ENCODE measurements at regions not wholly inside any gene's neighbourhood (a gene's known extent, or its start where the extent isn't known, plus 50 kb on each side); places are given as distances from the start of the nearest gene placed in this dataset.

DNA sequence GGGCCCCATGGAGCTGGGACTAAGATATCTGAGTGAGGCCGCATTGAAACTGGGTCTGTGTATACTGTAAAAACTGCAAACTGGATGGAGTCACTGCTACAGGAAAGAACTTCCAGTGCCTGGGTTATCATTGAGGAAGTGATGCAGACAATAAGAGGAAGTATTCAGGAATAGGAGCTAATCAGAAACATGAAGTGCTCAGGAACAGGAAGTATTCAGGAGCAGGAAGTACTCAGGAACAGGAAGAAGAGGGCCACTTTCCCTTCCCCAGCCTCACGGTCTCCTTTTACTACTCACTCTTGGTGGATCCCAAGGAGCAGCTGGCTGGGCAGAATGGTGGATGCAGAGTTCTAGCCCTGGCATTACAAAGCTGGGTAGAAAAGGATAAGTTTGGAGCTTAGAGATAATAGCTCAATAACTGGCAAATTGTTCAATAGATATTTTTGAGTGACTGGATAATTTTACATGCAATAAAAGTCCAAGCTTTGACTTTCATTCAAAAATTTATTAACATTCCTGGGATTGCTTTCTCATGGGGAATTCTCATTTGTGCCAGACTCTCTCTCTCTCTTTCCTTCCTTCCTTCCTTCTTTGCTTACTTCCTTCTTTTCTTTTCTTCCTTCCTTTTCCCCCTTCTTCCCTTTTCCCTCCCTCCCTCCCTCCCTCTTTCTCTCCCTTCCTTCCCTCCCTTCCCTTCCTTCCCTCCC is 82.2 kb upstream of the PAX1 start:
- H3F3A ChIP-seq (replicated peaks; ENCODE audit: low read depth), result no peaks in the 10 kb centered on the region
- H3K4me1 ChIP-seq (ENCODE audit: insufficient read depth), result no peaks in the 10 kb centered on the region
- H3K27me3 Mint-ChIP-seq (ENCODE audit: insufficient read depth, low read depth, poor library complexity), result no peaks in the 10 kb centered on the region
- no peaks in the 10 kb centered on the region for H3K27me3 ChIP-seq (ENCODE audit: insufficient read depth)
- H3K79me2 ChIP-seq (replicated peaks; ENCODE audit: insufficient read depth), result no peaks in the 10 kb centered on the region
- H3K4me3 Mint-ChIP-seq, result no peak overlapping the region
- H3K36me3 Mint-ChIP-seq (ENCODE audit: low read depth), result no peaks in the 10 kb centered on the region; the same call in 2 of the 3 replicates
- no peaks in the 10 kb centered on the region for H3K9me2 ChIP-seq (ENCODE audit: insufficient read depth)
- peaks cover 4% of the 10 kb centered on the region; the same call in 1 of the 2 replicates for H3K36me3 ChIP-seq (ENCODE audit: insufficient read depth)
- H3K4me3 ChIP-seq, result no peak overlapping the region
- H4K20me1 ChIP-seq (replicated peaks; ENCODE audit: insufficient read depth), result no peaks in the 10 kb centered on the region
- no peak overlapping the region for H3K4me2 ChIP-seq
- TF ChIP-seq EZH2 (IDR thresholded peaks at IDR 0.05; ENCODE audit: low read depth, unreplicated experiment) (no peak), NANOG (IDR thresholded peaks at IDR 0.05; ENCODE audit: borderline replicate concordance) (no peak), ZNF114 (CRISPR knock-in tag; IDR thresholded peaks at IDR 0.05) (no peak), EZH2phosphoT487 (IDR thresholded peaks at IDR 0.05; ENCODE audit: unreplicated experiment) (no peak), POLR2AphosphoS5 (IDR thresholded peaks at IDR 0.05; ENCODE audit: low read depth) (no peak), ZNF331 (CRISPR knock-in tag; IDR thresholded peaks at IDR 0.05; ENCODE audit: low read depth) (no peak), CREB1 (CRISPR knock-in tag; IDR thresholded peaks at IDR 0.05; ENCODE audit: low read depth) (no peak), JUNB (IDR thresholded peaks at IDR 0.05; ENCODE audit: unreplicated experiment) (no peak), STAT1 (IDR thresholded peaks at IDR 0.05; ENCODE audit: unreplicated experiment) (no peak)
- TF ChIP-seq, protein P1, sequence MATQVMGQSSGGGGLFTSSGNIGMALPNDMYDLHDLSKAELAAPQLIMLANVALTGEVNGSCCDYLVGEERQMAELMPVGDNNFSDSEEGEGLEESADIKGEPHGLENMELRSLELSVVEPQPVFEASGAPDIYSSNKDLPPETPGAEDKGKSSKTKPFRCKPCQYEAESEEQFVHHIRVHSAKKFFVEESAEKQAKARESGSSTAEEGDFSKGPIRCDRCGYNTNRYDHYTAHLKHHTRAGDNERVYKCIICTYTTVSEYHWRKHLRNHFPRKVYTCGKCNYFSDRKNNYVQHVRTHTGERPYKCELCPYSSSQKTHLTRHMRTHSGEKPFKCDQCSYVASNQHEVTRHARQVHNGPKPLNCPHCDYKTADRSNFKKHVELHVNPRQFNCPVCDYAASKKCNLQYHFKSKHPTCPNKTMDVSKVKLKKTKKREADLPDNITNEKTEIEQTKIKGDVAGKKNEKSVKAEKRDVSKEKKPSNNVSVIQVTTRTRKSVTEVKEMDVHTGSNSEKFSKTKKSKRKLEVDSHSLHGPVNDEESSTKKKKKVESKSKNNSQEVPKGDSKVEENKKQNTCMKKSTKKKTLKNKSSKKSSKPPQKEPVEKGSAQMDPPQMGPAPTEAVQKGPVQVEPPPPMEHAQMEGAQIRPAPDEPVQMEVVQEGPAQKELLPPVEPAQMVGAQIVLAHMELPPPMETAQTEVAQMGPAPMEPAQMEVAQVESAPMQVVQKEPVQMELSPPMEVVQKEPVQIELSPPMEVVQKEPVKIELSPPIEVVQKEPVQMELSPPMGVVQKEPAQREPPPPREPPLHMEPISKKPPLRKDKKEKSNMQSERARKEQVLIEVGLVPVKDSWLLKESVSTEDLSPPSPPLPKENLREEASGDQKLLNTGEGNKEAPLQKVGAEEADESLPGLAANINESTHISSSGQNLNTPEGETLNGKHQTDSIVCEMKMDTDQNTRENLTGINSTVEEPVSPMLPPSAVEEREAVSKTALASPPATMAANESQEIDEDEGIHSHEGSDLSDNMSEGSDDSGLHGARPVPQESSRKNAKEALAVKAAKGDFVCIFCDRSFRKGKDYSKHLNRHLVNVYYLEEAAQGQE (IDR thresholded peaks at IDR 0.05; ENCODE audit: unreplicated experiment), result no peak
- TF ChIP-seq, protein P2, sequence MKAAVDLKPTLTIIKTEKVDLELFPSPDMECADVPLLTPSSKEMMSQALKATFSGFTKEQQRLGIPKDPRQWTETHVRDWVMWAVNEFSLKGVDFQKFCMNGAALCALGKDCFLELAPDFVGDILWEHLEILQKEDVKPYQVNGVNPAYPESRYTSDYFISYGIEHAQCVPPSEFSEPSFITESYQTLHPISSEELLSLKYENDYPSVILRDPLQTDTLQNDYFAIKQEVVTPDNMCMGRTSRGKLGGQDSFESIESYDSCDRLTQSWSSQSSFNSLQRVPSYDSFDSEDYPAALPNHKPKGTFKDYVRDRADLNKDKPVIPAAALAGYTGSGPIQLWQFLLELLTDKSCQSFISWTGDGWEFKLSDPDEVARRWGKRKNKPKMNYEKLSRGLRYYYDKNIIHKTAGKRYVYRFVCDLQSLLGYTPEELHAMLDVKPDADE (IDR thresholded peaks at IDR 0.05), result no peak
- TF ChIP-seq, protein P3, sequence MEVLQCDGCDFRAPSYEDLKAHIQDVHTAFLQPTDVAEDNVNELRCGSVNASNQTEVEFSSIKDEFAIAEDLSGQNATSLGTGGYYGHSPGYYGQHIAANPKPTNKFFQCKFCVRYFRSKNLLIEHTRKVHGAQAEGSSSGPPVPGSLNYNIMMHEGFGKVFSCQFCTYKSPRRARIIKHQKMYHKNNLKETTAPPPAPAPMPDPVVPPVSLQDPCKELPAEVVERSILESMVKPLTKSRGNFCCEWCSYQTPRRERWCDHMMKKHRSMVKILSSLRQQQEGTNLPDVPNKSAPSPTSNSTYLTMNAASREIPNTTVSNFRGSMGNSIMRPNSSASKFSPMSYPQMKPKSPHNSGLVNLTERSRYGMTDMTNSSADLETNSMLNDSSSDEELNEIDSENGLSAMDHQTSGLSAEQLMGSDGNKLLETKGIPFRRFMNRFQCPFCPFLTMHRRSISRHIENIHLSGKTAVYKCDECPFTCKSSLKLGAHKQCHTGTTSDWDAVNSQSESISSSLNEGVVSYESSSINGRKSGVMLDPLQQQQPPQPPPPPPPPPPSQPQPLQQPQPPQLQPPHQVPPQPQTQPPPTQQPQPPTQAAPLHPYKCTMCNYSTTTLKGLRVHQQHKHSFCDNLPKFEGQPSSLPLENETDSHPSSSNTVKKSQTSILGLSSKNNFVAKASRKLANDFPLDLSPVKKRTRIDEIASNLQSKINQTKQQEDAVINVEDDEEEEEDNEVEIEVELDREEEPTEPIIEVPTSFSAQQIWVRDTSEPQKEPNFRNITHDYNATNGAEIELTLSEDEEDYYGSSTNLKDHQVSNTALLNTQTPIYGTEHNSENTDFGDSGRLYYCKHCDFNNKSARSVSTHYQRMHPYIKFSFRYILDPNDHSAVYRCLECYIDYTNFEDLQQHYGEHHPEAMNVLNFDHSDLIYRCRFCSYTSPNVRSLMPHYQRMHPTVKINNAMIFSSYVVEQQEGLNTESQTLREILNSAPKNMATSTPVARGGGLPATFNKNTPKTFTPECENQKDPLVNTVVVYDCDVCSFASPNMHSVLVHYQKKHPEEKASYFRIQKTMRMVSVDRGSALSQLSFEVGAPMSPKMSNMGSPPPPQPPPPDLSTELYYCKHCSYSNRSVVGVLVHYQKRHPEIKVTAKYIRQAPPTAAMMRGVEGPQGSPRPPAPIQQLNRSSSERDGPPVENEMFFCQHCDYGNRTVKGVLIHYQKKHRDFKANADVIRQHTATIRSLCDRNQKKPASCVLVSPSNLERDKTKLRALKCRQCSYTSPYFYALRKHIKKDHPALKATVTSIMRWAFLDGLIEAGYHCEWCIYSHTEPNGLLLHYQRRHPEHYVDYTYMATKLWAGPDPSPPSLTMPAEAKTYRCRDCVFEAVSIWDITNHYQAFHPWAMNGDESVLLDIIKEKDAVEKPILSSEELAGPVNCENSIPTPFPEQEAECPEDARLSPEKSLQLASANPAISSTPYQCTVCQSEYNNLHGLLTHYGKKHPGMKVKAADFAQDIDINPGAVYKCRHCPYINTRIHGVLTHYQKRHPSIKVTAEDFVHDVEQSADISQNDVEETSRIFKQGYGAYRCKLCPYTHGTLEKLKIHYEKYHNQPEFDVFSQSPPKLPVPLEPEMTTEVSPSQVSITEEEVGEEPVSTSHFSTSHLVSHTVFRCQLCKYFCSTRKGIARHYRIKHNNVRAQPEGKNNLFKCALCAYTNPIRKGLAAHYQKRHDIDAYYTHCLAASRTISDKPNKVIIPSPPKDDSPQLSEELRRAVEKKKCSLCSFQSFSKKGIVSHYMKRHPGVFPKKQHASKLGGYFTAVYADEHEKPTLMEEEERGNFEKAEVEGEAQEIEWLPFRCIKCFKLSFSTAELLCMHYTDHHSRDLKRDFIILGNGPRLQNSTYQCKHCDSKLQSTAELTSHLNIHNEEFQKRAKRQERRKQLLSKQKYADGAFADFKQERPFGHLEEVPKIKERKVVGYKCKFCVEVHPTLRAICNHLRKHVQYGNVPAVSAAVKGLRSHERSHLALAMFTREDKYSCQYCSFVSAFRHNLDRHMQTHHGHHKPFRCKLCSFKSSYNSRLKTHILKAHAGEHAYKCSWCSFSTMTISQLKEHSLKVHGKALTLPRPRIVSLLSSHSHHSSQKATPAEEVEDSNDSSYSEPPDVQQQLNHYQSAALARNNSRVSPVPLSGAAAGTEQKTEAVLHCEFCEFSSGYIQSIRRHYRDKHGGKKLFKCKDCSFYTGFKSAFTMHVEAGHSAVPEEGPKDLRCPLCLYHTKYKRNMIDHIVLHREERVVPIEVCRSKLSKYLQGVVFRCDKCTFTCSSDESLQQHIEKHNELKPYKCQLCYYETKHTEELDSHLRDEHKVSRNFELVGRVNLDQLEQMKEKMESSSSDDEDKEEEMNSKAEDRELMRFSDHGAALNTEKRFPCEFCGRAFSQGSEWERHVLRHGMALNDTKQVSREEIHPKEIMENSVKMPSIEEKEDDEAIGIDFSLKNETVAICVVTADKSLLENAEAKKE (CRISPR knock-in tag; IDR thresholded peaks at IDR 0.05), result no peak
- TF ChIP-seq, protein P4, sequence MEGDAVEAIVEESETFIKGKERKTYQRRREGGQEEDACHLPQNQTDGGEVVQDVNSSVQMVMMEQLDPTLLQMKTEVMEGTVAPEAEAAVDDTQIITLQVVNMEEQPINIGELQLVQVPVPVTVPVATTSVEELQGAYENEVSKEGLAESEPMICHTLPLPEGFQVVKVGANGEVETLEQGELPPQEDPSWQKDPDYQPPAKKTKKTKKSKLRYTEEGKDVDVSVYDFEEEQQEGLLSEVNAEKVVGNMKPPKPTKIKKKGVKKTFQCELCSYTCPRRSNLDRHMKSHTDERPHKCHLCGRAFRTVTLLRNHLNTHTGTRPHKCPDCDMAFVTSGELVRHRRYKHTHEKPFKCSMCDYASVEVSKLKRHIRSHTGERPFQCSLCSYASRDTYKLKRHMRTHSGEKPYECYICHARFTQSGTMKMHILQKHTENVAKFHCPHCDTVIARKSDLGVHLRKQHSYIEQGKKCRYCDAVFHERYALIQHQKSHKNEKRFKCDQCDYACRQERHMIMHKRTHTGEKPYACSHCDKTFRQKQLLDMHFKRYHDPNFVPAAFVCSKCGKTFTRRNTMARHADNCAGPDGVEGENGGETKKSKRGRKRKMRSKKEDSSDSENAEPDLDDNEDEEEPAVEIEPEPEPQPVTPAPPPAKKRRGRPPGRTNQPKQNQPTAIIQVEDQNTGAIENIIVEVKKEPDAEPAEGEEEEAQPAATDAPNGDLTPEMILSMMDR (conservative IDR thresholded peaks at IDR 0.05; ENCODE audit: low read depth in 2 of 2), result no peak
- H3K9me3 Mint-ChIP-seq, result peaks cover 8% of the 10 kb centered on the region
- H3K4me1 Mint-ChIP-seq, result peaks cover 3% of the 10 kb centered on the region
- H3K27ac ChIP-seq (ENCODE audit: low read depth), result no peak overlapping the region
- no peak for ATAC-seq
- H2AFZ ChIP-seq, result no peak overlapping the region
- DNase-seq (ENCODE audit: low spot score), result no peak
- H3K27ac Mint-ChIP-seq, result no peak overlapping the region
